Kidney epithelial cell (primary cell): ENCODE measurements at regions not wholly inside any gene's neighbourhood (a gene's known extent, or its start where the extent isn't known, plus 50 kb on each side); places are given as distances from the start of the nearest gene placed in this dataset.

ENCODE experiments used
- DNase-seq: peaks from one replicate; pipeline ENCODE4 v3.0.0-alpha.2; 2010; ENCODE audit warnings: low read depth
- H3K27me3 ChIP-seq: 2 replicates; pipeline ENCODE4 v1.6.0; 2011; ENCODE audit warnings: low read length; ENCODE audit not compliant: control insufficient read depth, insufficient read depth
- H3K36me3 ChIP-seq: 2 replicates; pipeline ENCODE4 v1.5.1; 2011; ENCODE audit warnings: low read length; ENCODE audit not compliant: control insufficient read depth, insufficient read depth
- H3K4me3 ChIP-seq: 2 replicates; pipeline ENCODE4 v1.5.1; 2011; ENCODE audit warnings: low read depth, mild to moderate bottlenecking, control low read depth, low read length
- TF ChIP-seq, protein P1 (sequence below): IDR thresholded peaks from 2 replicates; pipeline ENCODE4 v1.5.1; 2011; ENCODE audit warnings: mild to moderate bottlenecking, moderate library complexity, low read length, control low read depth, inconsistent platforms; ENCODE audit not compliant: insufficient read depth, poor library complexity, severe bottlenecking

DNA sequence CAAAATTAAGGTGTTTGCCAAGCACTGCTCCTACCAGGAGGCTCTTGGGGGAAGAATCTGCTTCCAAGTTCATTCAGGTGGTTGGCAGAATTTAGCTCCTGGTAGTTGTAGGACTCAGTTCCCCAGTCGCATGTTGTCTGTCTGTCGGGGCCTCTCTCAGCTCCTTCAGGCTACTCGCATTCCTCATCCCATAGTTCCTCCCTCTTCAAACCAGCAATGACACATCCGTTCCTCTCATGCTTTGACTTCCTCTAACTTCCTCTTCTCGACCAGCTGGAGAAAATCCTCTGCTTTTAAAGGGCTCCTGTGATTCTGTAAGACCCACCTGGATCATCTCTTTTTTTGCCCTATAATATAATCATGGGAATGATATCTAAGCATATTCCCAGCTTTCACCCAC lies 108.1 kb downstream of the PMP22 start:
- no peaks in the 10 kb centered on the region for H3K36me3 ChIP-seq
- no peak overlapping the region for H3K4me3 ChIP-seq
- no peak for DNase-seq
- H3K27me3 ChIP-seq: no peaks in the 10 kb centered on the region
- TF ChIP-seq, protein P1, sequence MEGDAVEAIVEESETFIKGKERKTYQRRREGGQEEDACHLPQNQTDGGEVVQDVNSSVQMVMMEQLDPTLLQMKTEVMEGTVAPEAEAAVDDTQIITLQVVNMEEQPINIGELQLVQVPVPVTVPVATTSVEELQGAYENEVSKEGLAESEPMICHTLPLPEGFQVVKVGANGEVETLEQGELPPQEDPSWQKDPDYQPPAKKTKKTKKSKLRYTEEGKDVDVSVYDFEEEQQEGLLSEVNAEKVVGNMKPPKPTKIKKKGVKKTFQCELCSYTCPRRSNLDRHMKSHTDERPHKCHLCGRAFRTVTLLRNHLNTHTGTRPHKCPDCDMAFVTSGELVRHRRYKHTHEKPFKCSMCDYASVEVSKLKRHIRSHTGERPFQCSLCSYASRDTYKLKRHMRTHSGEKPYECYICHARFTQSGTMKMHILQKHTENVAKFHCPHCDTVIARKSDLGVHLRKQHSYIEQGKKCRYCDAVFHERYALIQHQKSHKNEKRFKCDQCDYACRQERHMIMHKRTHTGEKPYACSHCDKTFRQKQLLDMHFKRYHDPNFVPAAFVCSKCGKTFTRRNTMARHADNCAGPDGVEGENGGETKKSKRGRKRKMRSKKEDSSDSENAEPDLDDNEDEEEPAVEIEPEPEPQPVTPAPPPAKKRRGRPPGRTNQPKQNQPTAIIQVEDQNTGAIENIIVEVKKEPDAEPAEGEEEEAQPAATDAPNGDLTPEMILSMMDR: no peak

DNA sequence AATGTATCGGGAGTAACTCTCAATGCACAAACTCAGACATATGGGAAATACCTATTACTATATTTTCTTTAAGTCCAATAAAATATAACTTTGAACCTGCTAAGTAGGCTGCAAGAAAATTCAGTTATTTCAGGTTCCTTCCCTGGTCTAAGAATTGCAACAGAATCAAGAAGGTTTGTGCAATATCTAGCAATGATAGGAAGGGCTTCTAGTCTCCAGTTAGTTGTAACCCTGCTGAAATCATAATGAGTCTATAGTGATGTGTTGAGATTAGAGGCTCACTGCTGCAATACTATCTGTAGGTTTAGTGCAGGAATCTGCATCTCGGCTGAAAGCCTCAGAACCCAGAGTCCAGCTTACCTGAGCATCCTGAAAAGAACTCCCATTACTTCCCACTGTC lies 110.5 kb downstream of the PMP22 start:
- TF ChIP-seq, protein P1: no peak
- no peaks in the 10 kb centered on the region for H3K27me3 ChIP-seq

DNA sequence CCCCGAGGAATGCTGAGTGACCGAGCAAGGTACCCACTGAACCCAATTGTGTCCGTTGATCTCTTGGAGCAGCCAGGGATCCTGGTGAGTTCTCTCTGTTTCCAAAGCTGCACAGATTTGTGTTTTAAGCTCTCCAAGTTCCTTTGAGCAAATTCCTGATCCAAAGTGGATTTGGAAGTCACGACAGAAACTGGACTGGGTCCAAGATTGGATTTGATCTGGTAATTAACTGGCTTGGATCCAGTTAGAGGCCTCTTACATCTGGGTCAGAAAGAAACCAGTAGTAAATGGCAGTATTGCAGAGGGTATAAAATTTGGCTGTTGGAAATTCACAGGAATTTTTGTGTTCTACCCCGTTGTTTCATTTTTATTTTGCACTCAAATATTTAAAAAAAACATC lies 119.5 kb downstream of the PMP22 start:
- no peaks in the 10 kb centered on the region for H3K36me3 ChIP-seq
- no peaks in the 10 kb centered on the region for H3K27me3 ChIP-seq
- H3K4me3 ChIP-seq: no peak overlapping the region
- TF ChIP-seq, protein P1: no peak
- no peak for DNase-seq

More for the DNA sequence above, 110.5 kb downstream of the PMP22 start:
- H3K4me3 ChIP-seq: no peak overlapping the region
- no peaks in the 10 kb centered on the region for H3K36me3 ChIP-seq
- DNase-seq: no peak

DNA sequence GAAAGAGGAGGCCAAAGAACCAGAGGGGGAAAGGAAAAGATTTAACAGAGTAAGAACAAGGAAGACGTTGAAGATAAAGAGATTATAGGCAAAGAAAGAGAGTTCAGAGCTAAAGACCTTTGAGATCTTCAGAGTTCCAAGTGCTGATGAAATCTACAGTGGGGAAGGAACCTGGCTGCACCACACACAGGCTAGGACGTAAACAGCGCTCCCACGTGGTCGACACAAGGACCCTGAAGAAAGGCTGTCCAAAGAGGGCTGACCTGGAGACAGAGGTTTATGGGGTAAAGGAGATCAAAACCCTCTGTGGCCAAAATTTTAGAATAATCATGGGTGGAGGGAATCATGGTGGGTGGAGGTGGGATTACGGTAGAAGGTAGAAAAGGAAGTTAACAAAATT lies 121.6 kb downstream of the PMP22 start:
- H3K36me3 ChIP-seq: no peaks in the 10 kb centered on the region
- no peaks in the 10 kb centered on the region for H3K27me3 ChIP-seq
- DNase-seq: no peak
- no peak overlapping the region for H3K4me3 ChIP-seq
- TF ChIP-seq, protein P1: no peak

DNA sequence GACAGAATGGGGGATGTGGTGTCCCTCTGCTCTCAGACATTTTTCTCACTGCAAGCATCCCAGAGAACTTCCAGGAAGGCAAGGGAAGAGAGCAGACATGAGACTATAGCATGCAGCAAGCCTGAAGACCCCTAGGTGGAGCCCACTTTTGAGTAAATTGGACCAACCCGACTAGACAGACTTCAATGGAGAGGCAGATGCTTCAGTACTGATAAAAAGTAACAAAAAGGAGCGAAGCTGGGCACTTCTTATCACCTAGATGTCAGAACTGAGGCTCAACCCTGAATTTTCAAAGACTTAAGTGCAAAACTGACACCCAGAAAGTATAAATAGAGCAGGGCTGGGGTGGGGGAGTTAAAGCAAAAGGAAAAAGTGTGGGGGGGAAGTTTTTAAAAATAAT lies 130.8 kb downstream of the PMP22 start:
- TF ChIP-seq, protein P1: no peak
- H3K36me3 ChIP-seq: no peaks in the 10 kb centered on the region
- DNase-seq: no peak
- no peaks in the 10 kb centered on the region for H3K27me3 ChIP-seq
- H3K4me3 ChIP-seq: no peak overlapping the region

DNA sequence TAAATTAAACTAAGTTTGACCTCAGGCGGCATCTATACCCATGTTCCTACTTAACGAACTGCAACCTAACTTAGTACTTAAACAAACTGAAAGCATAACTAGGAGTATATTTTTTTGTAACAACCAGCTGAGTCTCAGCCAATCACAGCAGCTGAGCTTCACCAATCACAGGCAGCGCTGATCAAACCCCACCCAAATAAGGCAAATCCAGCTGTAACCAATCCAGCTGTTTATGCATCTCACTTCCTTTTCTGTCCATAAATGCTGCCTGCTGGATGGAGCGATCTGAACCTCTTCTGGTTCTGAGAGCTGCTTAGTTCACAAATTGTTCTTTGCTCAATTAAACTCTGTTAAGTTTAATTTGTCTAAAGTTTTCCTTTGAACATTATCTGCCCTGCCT lies 131.3 kb downstream of the PMP22 start:
- TF ChIP-seq, protein P1: no peak
- no peak overlapping the region for H3K4me3 ChIP-seq
- H3K36me3 ChIP-seq: no peaks in the 10 kb centered on the region
- H3K27me3 ChIP-seq: no peaks in the 10 kb centered on the region
- DNase-seq: no peak
